Activated CD8-positive, alpha-beta memory T cell treated with anti-CD3 and anti-CD28 coated beads for 36 hours (primary cell): ENCODE measurements at regions not wholly inside any gene's neighbourhood (a gene's known extent, or its start where the extent isn't known, plus 50 kb on each side); places are given as distances from the start of the nearest gene placed in this dataset.

ENCODE experiments used
- CTCF ChIA-PET: fragments of 350-600 bp; sonication (Branson Sonifier 250); formaldehyde crosslinking; loops from one replicate; lab custom pipeline; 2021; ENCODE audit warnings: antibody characterized with exemption; lab: Charles Lee
- POLR2A ChIA-PET: fragments of 350-600 bp; sonication (Branson Sonifier 250); formaldehyde crosslinking; loops from one replicate; lab custom pipeline; 2021; ENCODE audit warnings: antibody characterized with exemption; lab: Charles Lee

- POLR2A ChIA-PET, result no interaction called here
- CTCF ChIA-PET, result no interaction called here
These were observed 285.0 kb upstream of the TPM1 start for GRCh38 chr15:62757535-62757934.

- ChIA-PET POLR2A (no interaction called here), CTCF (no interaction called here)
These were observed 284.2 kb upstream of the TPM1 start for GRCh38 chr15:62758126-62758951.

- POLR2A ChIA-PET, result no interaction called here
- CTCF ChIA-PET, result no interaction called here
These were observed 283.6 kb upstream of the TPM1 start for GRCh38 chr15:62758952-62759349.

GRCh38 chr15:62760538-62760937, 282.0 kb upstream of the TPM1 start:
- POLR2A ChIA-PET, result no interaction called here
- CTCF ChIA-PET, result no interaction called here

GRCh38 chr15:62765916-62766315, 276.6 kb upstream of the TPM1 start:
- CTCF ChIA-PET, result no interaction called here
- POLR2A ChIA-PET, result no interaction called here

DNA sequence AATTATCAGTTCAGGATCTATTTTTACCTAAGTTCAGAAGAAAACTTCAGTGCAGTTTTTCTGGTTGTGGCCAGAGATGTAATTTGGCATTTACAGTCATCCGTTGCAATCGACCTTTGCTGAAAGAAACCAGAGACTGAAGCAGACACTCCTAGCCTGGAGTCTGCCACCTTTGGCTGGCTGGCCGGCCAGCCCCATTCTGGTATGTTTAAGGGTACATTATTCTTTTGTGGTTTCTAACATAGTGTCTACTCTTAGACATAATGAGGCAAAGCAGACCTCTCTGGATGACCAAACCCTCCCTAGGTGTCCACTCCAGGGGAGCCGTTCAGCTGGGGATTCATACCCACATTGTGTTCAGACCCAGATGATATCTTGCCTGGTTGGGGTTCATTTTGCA, 275.9 kb upstream of the TPM1 start:
- ChIA-PET POLR2A (no interaction called here), CTCF (interaction anchor here (1.0 kb wide), 1 partner anchor 328 kb away, joined by 3 read pairs; no protein-coding TSS in a partner anchor)

DNA sequence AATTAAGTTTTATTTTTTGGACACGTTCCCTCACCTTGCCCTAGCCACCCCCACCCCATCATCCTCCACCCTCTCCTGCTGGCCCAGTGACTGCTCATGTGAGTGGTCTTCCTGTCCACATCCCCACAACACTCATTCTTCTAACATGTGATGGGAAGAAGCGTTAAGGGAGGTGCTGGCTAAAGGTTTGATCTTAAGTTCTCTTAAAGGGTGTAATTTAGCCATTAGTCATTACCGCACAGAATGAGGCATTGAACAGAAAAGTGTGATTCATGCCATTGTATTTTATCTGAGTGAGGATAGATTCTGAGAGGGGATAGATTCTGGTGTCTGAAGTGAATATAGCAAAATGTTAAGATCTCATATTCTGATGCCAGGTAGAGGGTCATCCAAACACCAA, 272.9 kb upstream of the TPM1 start:
- ChIA-PET POLR2A (no interaction called here), CTCF (no interaction called here)

DNA sequence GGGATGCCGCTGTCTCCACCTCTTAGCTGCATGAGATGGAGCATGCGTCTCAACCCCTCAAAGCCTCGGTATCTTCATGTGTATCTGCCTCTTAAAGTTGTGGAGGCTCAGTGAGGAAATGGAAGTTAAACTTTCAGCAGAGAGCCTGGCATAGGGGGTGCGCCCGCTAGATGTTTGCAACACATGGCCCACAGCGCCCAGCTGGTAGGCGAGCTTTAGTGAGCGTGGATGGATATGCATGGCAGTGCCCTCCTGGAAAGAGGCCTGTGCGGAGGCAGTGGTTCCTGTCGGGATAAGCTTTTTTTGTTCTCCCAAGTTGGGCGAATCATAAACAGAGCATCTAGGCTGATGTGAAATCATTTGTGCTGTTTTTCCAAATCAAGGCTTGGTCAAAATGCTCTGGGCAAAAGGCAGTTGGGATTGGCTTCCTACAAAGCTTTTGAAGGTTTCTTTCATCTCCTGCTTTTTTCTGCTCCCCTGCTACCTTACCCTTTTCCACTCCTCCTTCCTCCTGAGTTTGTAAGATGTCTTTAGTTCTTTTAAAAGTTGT, 272.4 kb upstream of the TPM1 start:
- ChIA-PET POLR2A (no interaction called here), CTCF (no interaction called here)

- CTCF ChIA-PET, result no interaction called here
- POLR2A ChIA-PET, result no interaction called here
These were observed 271.8 kb upstream of the TPM1 start for GRCh38 chr15:62770752-62771151.

DNA sequence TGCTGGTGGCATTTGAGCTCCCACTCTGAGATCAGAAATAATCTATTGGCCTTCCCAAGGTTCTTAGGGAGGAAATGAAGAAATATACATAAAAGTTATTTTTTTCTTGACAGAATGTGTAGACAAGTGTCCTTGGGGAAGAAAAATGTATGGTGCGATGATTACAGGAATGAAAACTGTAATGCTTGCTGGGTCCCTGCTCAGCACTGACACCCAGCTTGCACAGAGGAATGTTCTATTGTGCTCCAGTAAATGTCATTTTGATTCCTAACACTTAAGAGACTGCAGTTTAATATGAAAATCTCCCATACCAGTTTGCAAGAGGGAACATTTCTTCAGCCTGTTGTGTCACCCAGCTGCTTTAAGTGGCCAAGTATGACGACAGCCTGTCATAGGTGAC, 271.3 kb upstream of the TPM1 start:
- ChIA-PET CTCF (no interaction called here), POLR2A (no interaction called here)

DNA sequence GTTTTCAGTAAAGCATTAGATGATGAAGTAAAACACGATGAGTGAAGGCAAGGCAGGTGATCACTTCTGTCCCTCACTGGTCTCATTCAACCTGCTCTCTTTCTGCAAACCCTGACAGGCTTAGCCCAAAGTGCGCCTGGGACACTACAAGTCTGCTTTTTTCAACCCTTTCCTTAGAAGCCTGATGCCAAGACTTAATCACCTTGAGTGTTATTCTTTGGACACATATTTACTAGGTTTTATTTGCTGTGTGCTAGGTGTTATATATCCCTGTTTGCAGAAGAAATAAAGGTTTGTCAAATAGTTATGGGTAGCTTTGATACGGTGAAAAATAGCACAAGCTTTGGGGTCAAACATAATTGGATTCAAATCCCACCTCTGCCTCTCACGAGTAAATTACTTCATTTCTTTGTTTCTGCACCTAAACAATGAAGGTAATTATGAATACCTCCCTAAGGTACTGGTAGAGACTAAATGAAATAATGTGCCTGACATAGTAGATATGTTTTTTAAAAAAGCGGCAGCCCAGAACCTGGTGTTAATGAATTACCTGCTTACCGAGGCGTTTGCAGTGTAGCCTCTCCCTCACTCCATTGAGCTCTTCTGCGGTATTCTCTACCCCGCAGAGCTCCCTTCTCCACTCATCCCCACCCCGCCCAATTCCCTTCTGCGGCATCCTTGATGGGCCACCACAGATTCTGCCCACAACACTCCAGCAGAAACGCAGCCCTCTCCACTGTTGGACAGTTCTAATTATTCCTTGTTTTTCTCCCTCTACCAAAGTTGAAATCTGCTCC, 269.0 kb upstream of the TPM1 start:
- ChIA-PET CTCF (no interaction called here), POLR2A (no interaction called here)

DNA sequence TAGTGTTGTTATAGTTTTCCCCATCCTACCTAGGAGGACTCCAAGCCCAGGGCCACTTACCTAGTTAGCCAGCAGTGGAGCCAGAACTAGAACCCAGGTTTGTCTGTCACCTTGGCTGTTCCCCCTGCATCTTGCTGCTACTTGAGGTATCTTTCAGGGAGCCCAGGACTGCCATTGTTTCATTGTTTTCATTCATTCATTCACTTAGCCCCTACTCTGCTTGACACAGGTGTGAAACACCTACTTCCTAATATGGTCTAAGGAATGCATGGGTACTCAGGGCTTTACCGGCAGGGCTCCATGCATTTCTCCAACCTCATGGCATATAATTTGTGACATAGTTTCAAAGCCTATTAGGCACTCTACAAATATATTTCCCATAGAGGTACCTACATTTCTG, 266.6 kb upstream of the TPM1 start:
- POLR2A ChIA-PET, result no interaction called here
- CTCF ChIA-PET, result no interaction called here

GRCh38 chr15:62777671-62778070, 264.9 kb upstream of the TPM1 start:
- ChIA-PET CTCF (no interaction called here), POLR2A (no interaction called here)

DNA sequence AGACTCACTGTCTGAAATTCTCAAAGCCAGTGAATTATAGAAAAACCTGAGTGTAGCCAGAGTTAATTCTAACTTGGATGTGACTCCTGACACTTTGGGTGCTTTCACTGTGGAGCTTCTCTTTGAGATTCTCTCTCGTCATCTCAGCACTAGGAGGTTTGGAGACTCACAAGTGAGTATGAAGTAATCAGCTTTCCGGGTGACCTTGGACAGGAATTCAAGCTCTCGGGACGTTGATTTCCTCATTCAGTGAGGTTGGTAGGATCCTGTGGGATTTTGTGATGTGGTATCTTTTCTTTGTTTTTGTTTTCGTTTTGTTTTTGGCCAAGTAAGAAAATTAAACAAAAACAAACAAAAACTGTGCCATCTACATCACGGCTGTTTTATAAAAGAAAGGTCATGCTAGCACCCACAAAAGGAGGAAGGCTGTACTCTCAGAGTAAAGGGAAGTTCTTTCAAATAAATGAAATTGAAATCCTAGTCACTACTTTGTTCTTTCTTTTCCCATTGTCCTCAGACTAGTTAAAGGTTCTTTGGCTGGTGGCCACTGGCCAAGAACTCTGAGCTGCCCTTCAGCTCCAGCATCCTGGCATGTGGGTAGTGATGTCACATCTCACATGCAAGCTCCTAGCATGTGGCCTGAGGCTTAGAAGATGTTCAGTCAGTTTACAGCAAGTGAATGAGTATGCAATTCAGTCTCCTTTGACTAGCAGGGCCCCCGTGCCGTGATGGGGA, 263.3 kb upstream of the TPM1 start:
- POLR2A ChIA-PET, result no interaction called here
- CTCF ChIA-PET, result interaction anchor here (0.8 kb wide), 1 partner anchor 37 kb away, joined by 4 read pairs; no protein-coding TSS in a partner anchor

DNA sequence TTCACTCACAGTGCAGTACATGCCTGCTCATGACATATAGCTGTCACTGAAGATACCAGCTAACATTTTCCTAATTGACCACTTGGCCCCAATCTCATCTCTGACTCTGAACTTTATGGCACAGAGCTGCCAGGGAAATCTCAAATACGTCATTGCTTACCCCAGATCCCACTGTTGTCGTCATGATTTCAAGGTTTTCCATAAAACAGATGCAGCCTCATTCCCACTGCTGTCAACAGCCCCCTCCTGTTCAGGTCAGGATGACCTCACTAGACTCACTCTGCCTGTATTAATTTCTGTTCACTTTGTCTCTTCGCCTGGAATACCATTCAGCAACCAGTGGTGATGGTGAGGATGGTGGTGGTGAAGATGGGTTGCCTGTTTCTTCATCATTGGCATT, 262.6 kb upstream of the TPM1 start:
- POLR2A ChIA-PET, result no interaction called here
- CTCF ChIA-PET, result no interaction called here

DNA sequence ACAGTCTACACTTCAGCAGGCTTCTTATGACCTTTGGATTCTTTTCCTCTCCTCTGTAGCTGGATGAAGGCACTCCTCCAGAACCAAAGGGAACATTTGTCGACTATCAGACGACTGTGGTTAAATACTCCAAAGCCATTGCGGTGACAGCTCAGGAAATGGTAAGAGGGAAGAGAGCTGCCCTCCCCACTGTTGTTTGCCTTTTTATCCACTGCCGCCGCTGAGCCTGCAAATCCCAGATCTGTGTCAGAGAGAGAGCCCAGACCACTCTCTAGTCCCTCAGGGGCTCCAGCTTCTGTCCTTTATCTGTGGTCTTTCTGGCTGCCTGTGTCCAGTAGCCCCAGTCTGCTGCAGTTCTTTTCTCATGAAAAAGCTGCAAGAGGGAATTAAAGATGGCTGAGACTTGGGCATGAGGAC, 261.5 kb upstream of the TPM1 start:
- ChIA-PET POLR2A (no interaction called here), CTCF (no interaction called here)

- CTCF ChIA-PET, result no interaction called here
- POLR2A ChIA-PET, result no interaction called here
These were observed 260.3 kb upstream of the TPM1 start for GRCh38 chr15:62782071-62782841.

- POLR2A ChIA-PET, result no interaction called here
- CTCF ChIA-PET, result no interaction called here
These were observed 259.7 kb upstream of the TPM1 start for GRCh38 chr15:62782896-62783295.

DNA sequence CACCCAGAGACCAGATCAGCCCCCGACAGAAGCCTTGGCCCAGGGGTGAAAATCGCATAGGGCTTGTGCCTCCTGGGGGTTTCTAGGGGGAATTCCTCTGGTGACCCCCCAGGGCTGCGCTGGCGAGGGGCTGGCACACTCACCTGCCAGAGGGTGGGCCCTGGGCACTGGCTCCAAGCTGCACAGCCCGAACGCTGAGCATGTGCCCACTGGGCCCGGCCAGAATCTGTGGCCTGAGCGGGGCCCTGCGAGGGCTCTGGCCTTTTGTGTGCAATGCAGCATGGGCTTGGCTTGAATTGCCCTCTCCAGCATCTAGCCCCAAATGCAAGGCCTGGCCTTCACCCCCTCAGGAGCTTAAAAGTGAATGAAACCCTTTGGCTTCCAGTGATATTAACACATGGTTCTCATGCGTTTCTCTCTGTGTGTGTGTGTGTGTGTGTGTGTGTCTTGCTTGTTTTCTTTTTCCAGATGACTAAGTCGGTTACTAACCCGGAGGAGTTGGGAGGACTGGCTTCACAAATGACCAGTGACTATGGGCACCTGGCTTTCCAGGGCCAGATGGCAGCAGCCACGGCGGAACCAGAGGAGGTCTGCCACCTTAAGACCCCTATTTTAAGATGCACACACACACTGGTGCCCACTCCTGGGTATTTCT, 259.1 kb upstream of the TPM1 start:
- POLR2A ChIA-PET, result no interaction called here
- CTCF ChIA-PET, result no interaction called here
